Type B pancreatic cell (in vitro differentiated cells): ENCODE measurements at regions not wholly inside any gene's neighbourhood (a gene's known extent, or its start where the extent isn't known, plus 50 kb on each side); places are given as distances from the start of the nearest gene placed in this dataset.
"Not testable (repeated sequence)": the region's sequence is repeated elsewhere in the genome, so short reads cannot be mapped to it uniquely, and the experiment has no call there.

ENCODE experiments used
- DNase-seq: peaks from one replicate; pipeline ENCODE4 v3.0.0; 2021; ENCODE audit warnings: mixed read lengths; ENCODE audit not compliant: unreplicated experiment; ENCODE audit errors: extremely low spot score
- H3K27ac Mint-ChIP-seq: 2 replicates; pipeline ENCODE4 v1.8.0; 2021; ENCODE audit warnings: mild to moderate bottlenecking, mixed read lengths
- H3K27me3 Mint-ChIP-seq: 2 replicates; pipeline ENCODE4 v1.8.0; 2021; ENCODE audit warnings: mixed read lengths
- H3K36me3 Mint-ChIP-seq: 2 replicates; pipeline ENCODE4 v1.8.0; 2021; ENCODE audit warnings: mixed read lengths
- H3K4me1 Mint-ChIP-seq: one replicate; pipeline ENCODE4 v1.8.0; 2021; ENCODE audit warnings: mixed read lengths; ENCODE audit not compliant: unreplicated experiment
- H3K4me3 Mint-ChIP-seq: 2 replicates; pipeline ENCODE4 v1.8.0; 2021; ENCODE audit warnings: mild to moderate bottlenecking, mixed read lengths
- H3K9me3 Mint-ChIP-seq: 2 replicates; pipeline ENCODE4 v1.8.0; 2021; ENCODE audit warnings: mixed read lengths
- CTCF ChIP-seq: fragments of 200-600 bp; sonication (generic); conservative IDR thresholded peaks from 2 replicates; pipeline ENCODE4 v1.5.0; 2021; ENCODE audit warnings: antibody characterized with exemption, mild to moderate bottlenecking

GRCh38 chr4:160537681-160538080, 1434.8 kb downstream of the RAPGEF2 start:
- Mint-ChIP-seq H3K4me1 (no peaks in the 10 kb centered on the region), H3K27me3 (no peaks in the 10 kb centered on the region), H3K36me3 (no peaks in the 10 kb centered on the region), H3K9me3 (peaks cover 5% of the 10 kb centered on the region), H3K27ac (no peak overlapping the region), H3K4me3 (no peak overlapping the region)
- no peak for DNase-seq
- TF ChIP-seq CTCF, result no peak

GRCh38 chr4:160546201-160546600, 1443.3 kb downstream of the RAPGEF2 start:
- no peaks in the 10 kb centered on the region for H3K4me1 Mint-ChIP-seq
- H3K4me3 Mint-ChIP-seq, result no peak overlapping the region
- no peak for DNase-seq
- H3K27me3 Mint-ChIP-seq, result no peaks in the 10 kb centered on the region
- H3K27ac Mint-ChIP-seq, result no peak overlapping the region
- H3K9me3 Mint-ChIP-seq, result peaks cover 6% of the 10 kb centered on the region
- no peaks in the 10 kb centered on the region for H3K36me3 Mint-ChIP-seq
- no peak for TF ChIP-seq CTCF

- not testable (repeated sequence) for H3K4me3 Mint-ChIP-seq, H3K4me1 Mint-ChIP-seq, H3K9me3 Mint-ChIP-seq, H3K36me3 Mint-ChIP-seq, H3K27ac Mint-ChIP-seq, DNase-seq, H3K27me3 Mint-ChIP-seq
These were observed 1447.2 kb downstream of the RAPGEF2 start for GRCh38 chr4:160549951-160550519.

GRCh38 chr4:160562661-160563060, 1459.8 kb downstream of the RAPGEF2 start:
- DNase-seq, result no peak
- Mint-ChIP-seq H3K4me1 (no peaks in the 10 kb centered on the region), H3K27ac (no peak overlapping the region), H3K36me3 (no peaks in the 10 kb centered on the region), H3K4me3 (no peak overlapping the region), H3K27me3 (no peaks in the 10 kb centered on the region), H3K9me3 (no peaks in the 10 kb centered on the region)
- no peak for TF ChIP-seq CTCF

GRCh38 chr4:160563552-160564282, 1460.8 kb downstream of the RAPGEF2 start:
- no peak for TF ChIP-seq CTCF
- no peak overlapping the region for H3K4me3 Mint-ChIP-seq
- no peaks in the 10 kb centered on the region for H3K36me3 Mint-ChIP-seq
- no peaks in the 10 kb centered on the region for H3K27me3 Mint-ChIP-seq
- H3K27ac Mint-ChIP-seq, result no peak overlapping the region
- no peaks in the 10 kb centered on the region for H3K4me1 Mint-ChIP-seq
- no peaks in the 10 kb centered on the region for H3K9me3 Mint-ChIP-seq
- no peak for DNase-seq

- H3K27me3 Mint-ChIP-seq, result no peaks in the 10 kb centered on the region
- H3K4me3 Mint-ChIP-seq, result no peak overlapping the region
- no peaks in the 10 kb centered on the region for H3K36me3 Mint-ChIP-seq
- no peak for TF ChIP-seq CTCF
- no peak for DNase-seq
- no peaks in the 10 kb centered on the region for H3K9me3 Mint-ChIP-seq
- no peaks in the 10 kb centered on the region for H3K4me1 Mint-ChIP-seq
- no peak overlapping the region for H3K27ac Mint-ChIP-seq
These were observed 1464.8 kb downstream of the RAPGEF2 start for GRCh38 chr4:160567634-160568033.
